ENCODE measurements at regions not wholly inside any gene's neighbourhood (a gene's known extent, or its start where the extent isn't known, plus 50 kb on each side); places are given as distances from the start of the nearest gene placed in this dataset.

DNA sequence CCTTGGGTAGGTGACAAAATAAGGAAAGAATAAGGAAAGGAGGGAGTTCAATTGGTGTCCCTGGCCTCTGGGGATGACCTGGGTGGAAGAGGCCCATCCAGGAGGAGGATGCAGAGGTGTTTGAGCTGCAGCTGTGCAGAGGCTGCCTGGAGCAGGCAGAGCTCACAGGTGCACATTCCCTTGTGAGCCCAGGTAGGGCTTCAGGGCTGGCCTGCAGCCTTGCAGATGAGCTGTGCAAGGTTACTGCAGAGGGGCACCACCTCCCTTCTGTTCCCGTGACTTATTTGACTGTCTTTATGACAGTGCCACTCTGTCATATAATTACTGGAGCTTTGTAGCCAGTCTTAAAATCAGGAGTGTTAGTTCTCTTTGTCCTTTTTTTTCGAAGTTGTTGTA lies 263.2 kb upstream of the HS6ST1 start:
- TF ChIP-seq, protein P1, sequence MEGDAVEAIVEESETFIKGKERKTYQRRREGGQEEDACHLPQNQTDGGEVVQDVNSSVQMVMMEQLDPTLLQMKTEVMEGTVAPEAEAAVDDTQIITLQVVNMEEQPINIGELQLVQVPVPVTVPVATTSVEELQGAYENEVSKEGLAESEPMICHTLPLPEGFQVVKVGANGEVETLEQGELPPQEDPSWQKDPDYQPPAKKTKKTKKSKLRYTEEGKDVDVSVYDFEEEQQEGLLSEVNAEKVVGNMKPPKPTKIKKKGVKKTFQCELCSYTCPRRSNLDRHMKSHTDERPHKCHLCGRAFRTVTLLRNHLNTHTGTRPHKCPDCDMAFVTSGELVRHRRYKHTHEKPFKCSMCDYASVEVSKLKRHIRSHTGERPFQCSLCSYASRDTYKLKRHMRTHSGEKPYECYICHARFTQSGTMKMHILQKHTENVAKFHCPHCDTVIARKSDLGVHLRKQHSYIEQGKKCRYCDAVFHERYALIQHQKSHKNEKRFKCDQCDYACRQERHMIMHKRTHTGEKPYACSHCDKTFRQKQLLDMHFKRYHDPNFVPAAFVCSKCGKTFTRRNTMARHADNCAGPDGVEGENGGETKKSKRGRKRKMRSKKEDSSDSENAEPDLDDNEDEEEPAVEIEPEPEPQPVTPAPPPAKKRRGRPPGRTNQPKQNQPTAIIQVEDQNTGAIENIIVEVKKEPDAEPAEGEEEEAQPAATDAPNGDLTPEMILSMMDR (CRISPR knock-in tag; IDR thresholded peaks at IDR 0.05), result no peak
- no peak for TF ChIP-seq CBX2 (IDR thresholded peaks at IDR 0.05; ENCODE audit: low read depth, low read length)
- no peak for TF ChIP-seq CBX2 (CRISPR knock-in tag; IDR thresholded peaks at IDR 0.05; ENCODE audit: low read depth)
- TF ChIP-seq, protein P2, sequence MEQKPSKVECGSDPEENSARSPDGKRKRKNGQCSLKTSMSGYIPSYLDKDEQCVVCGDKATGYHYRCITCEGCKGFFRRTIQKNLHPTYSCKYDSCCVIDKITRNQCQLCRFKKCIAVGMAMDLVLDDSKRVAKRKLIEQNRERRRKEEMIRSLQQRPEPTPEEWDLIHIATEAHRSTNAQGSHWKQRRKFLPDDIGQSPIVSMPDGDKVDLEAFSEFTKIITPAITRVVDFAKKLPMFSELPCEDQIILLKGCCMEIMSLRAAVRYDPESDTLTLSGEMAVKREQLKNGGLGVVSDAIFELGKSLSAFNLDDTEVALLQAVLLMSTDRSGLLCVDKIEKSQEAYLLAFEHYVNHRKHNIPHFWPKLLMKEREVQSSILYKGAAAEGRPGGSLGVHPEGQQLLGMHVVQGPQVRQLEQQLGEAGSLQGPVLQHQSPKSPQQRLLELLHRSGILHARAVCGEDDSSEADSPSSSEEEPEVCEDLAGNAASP (CRISPR knock-in tag; IDR thresholded peaks at IDR 0.05; ENCODE audit: borderline replicate concordance), result no peak
- TF ChIP-seq KDM5A (IDR thresholded peaks at IDR 0.05; ENCODE audit: borderline replicate concordance, low read length), result no peak
